H1 (cell line): ENCODE measurements at regions not wholly inside any gene's neighbourhood (a gene's known extent, or its start where the extent isn't known, plus 50 kb on each side); places are given as distances from the start of the nearest gene placed in this dataset.

Source experiments
- CTCF ChIA-PET: fragments of 300-600 bp; sonication (Branson Sonifier 250); formaldehyde crosslinking; loops from one replicate; lab custom pipeline; 2021; ENCODE audit not compliant: partially characterized antibody; lab: Charles Lee
- POLR2A ChIA-PET: fragments of 300-600 bp; sonication (Branson Sonifier 250); formaldehyde crosslinking; loops from one replicate; lab custom pipeline; 2021; ENCODE audit warnings: inconsistent platforms; ENCODE audit not compliant: partially characterized antibody; lab: Charles Lee
- DNase-seq, 2 experiments: peaks; one replicate each; pipeline versions ENCODE4 v3.0.0 to v3.0.0-alpha.2; 2010 to 2022; ENCODE audit warnings: low spot score in 2 of 2, low read depth in 1 of 2, mixed read lengths in 1 of 2
- FAIRE-seq: peaks from 2 replicates; lab custom pipeline; 2011; peaks lifted over from hg19 to GRCh38; lab: Jason Lieb, UNC
- H2AFZ ChIP-seq: 2 replicates; pipeline ENCODE4 v1.8.1; 2012; ENCODE audit warnings: low read length, inconsistent platforms
- H2AK5ac ChIP-seq: 2 replicates; pipeline ENCODE4 v1.6.1; 2013; ENCODE audit warnings: low read depth, low read length
- H2BK120ac ChIP-seq: replicated peaks from 2 replicates; pipeline ENCODE3; 2013; ENCODE audit warnings: low read depth, low read length, inconsistent platforms
- H2BK12ac ChIP-seq: 2 replicates; pipeline ENCODE4 v1.6.1; 2013; ENCODE audit warnings: low read depth, low read length
- H2BK15ac ChIP-seq: 2 replicates; pipeline ENCODE4 v1.6.1; 2013; ENCODE audit warnings: low read length
- H2BK20ac ChIP-seq: 2 replicates; pipeline ENCODE4 v1.6.1; 2013; ENCODE audit warnings: low read length
- H2BK5ac ChIP-seq: 2 replicates; pipeline ENCODE4 v1.6.1; 2013; ENCODE audit warnings: low read depth, low read length
- H3K14ac ChIP-seq: 2 replicates; pipeline ENCODE4 v1.6.1; 2013; ENCODE audit warnings: inconsistent platforms; ENCODE audit not compliant: insufficient read length
- H3K18ac ChIP-seq: 2 replicates; pipeline ENCODE4 v1.6.1; 2013; ENCODE audit warnings: low read length; ENCODE audit errors: extremely low read depth
- H3K23ac ChIP-seq: 2 replicates; pipeline ENCODE4 v1.6.1; 2013; ENCODE audit warnings: inconsistent platforms; ENCODE audit not compliant: insufficient read length
- H3K23me2 ChIP-seq: 2 replicates; pipeline ENCODE4 v1.6.1; 2013; ENCODE audit warnings: low read depth, low read length
- H3K27ac ChIP-seq: 2 replicates; pipeline ENCODE4 v1.6.1; 2011; ENCODE audit warnings: low read depth, low read length, inconsistent platforms
- H3K27me3 ChIP-seq, 4 experiments: replicated peaks in 1 of 4; 1 replicate in 1 of 4; 2 replicates in 3 of 4; pipeline versions ENCODE4 v1.6.1 to v1.8.1; 2011 to 2013; ENCODE audit warnings: low read length in 3 of 4, mild to moderate bottlenecking in 3 of 4, inconsistent platforms in 2 of 4, mixed read lengths in 2 of 4, moderate library complexity in 1 of 4; ENCODE audit not compliant: control insufficient read depth in 3 of 4, insufficient read depth in 3 of 4; ENCODE audit errors: extremely low read depth in 1 of 4
- H3K36me3 ChIP-seq, 4 experiments: 2 replicates each; pipeline versions ENCODE4 v1.6.1 to v1.8.1; 2011 to 2013; ENCODE audit warnings: mild to moderate bottlenecking in 4 of 4, low read length in 3 of 4, moderate library complexity in 2 of 4, control low read depth in 1 of 4, inconsistent platforms in 1 of 4; ENCODE audit not compliant: insufficient read depth in 4 of 4, control insufficient read depth in 2 of 4
- H3K4ac ChIP-seq: replicated peaks from 2 replicates; pipeline ENCODE3; 2013; ENCODE audit warnings: low read length, low read depth, mixed read lengths, inconsistent platforms; ENCODE audit not compliant: insufficient read length
- H3K4me1 ChIP-seq, 4 experiments: replicated peaks in 1 of 4; 1 replicate in 1 of 4; 2 replicates in 3 of 4; pipeline versions ENCODE4 v1.6.1 to v1.8.1; 2011 to 2013; ENCODE audit warnings: low read length in 3 of 4, inconsistent platforms in 2 of 4, mixed read lengths in 1 of 4; ENCODE audit not compliant: insufficient read depth in 4 of 4, control insufficient read depth in 3 of 4
- H3K4me2 ChIP-seq, 2 experiments: 2 replicates each; pipeline versions ENCODE4 v1.6.1 to v1.8.1; 2011 to 2013; ENCODE audit warnings: low read depth in 2 of 2, low read length in 2 of 2, control low read depth in 1 of 2, inconsistent platforms in 1 of 2, mild to moderate bottlenecking in 1 of 2; ENCODE audit not compliant: insufficient read depth in 1 of 2
- H3K4me3 ChIP-seq, 4 experiments: fragments of 200-600, 300-600 bp in 1 of 4; sonication (generic), shearing (Covaris generic), sonication (Bioruptor Twin) in 1 of 4; 2 replicates each; pipeline versions ENCODE4 v1.5.1 to v1.8.1; 2011 to 2016; ENCODE audit warnings: low read length in 4 of 4, low read depth in 3 of 4, control low read depth in 2 of 4, inconsistent platforms in 2 of 4, mild to moderate bottlenecking in 2 of 4, mixed read lengths in 1 of 4, moderate library complexity in 1 of 4; ENCODE audit not compliant: insufficient read depth in 2 of 4; ENCODE audit errors: extremely low read depth in 1 of 4
- H3K56ac ChIP-seq: replicated peaks from 2 replicates; pipeline ENCODE3; 2013; ENCODE audit warnings: low read depth, mild to moderate bottlenecking, mixed read lengths, low read length, inconsistent platforms; ENCODE audit not compliant: insufficient read length
- H3K79me1 ChIP-seq: 2 replicates; pipeline ENCODE4 v1.6.1; 2013; ENCODE audit warnings: low read depth, low read length, control low read depth
- H3K79me2 ChIP-seq, 2 experiments: 2 replicates each; pipeline versions ENCODE4 v1.6.1 to v1.8.1; 2012 to 2013; ENCODE audit warnings: low read length in 2 of 2, mild to moderate bottlenecking in 2 of 2, inconsistent platforms in 1 of 2; ENCODE audit not compliant: insufficient read depth in 2 of 2, control insufficient read depth in 1 of 2
- H3K9ac ChIP-seq, 4 experiments: replicated peaks in 1 of 4; 1 replicate in 1 of 4; 2 replicates in 3 of 4; pipeline versions ENCODE4 v1.6.1 to v1.8.1; 2011 to 2013; ENCODE audit warnings: low read depth in 3 of 4, low read length in 3 of 4, control low read depth in 2 of 4, mild to moderate bottlenecking in 2 of 4, moderate library complexity in 2 of 4, inconsistent platforms in 1 of 4; ENCODE audit errors: extremely low read depth in 1 of 4
- H3K9me3 ChIP-seq, 2 experiments: 2 replicates each; pipeline versions ENCODE4 v1.6.1 to v1.8.1; 2012 to 2013; ENCODE audit warnings: mild to moderate bottlenecking in 2 of 2, moderate library complexity in 2 of 2, control low read depth in 1 of 2, inconsistent platforms in 1 of 2, low read depth in 1 of 2, low read length in 1 of 2, mixed read lengths in 1 of 2; ENCODE audit not compliant: insufficient read depth in 2 of 2
- H4K20me1 ChIP-seq, 2 experiments: replicated peaks in 1 of 2; 2 replicates each; pipeline versions ENCODE3 to v1.8.1; 2011 to 2013; ENCODE audit warnings: inconsistent platforms in 2 of 2, low read length in 2 of 2, mild to moderate bottlenecking in 1 of 2; ENCODE audit not compliant: insufficient read depth in 2 of 2, control insufficient read depth in 1 of 2
- H4K5ac ChIP-seq: 2 replicates; pipeline ENCODE4 v1.6.1; 2013; ENCODE audit warnings: low read length, low read depth, mixed read lengths, inconsistent platforms; ENCODE audit not compliant: insufficient read length
- H4K8ac ChIP-seq: 2 replicates; pipeline ENCODE4 v1.8.0; 2013; ENCODE audit warnings: mild to moderate bottlenecking, moderate library complexity, low read length, inconsistent platforms; ENCODE audit not compliant: insufficient read depth; ENCODE audit errors: extremely low read depth
- H4K91ac ChIP-seq: replicated peaks from 2 replicates; pipeline ENCODE3; 2013; ENCODE audit warnings: low read length, mixed read lengths, inconsistent platforms; ENCODE audit not compliant: insufficient read length
- BRCA1 ChIP-seq: IDR thresholded peaks from 2 replicates; pipeline ENCODE4 v1.6.1; 2012; ENCODE audit warnings: low read depth, low read length, improper control_type of control experiment
- CBX8 ChIP-seq: fragments of 300-800, 300-1000 bp; sonication (generic); IDR thresholded peaks from 2 replicates; pipeline ENCODE4 v1.7.1; 2016; ENCODE audit warnings: low read depth, low read length, borderline replicate concordance
- CEBPB ChIP-seq: IDR thresholded peaks from 2 replicates; pipeline ENCODE4 v1.6.1; 2012; ENCODE audit warnings: low read depth, low read length
- CREB1 ChIP-seq: IDR thresholded peaks from 2 replicates; pipeline ENCODE4 v1.6.1; 2012; ENCODE audit warnings: inconsistent platforms
- E2F6 ChIP-seq: IDR thresholded peaks from 2 replicates; pipeline ENCODE4 v1.6.1; 2012; ENCODE audit warnings: inconsistent platforms
- EZH2 ChIP-seq: fragments of 200-600 bp; sonication (generic); IDR thresholded peaks from 2 replicates; pipeline ENCODE4 v1.7.1; 2012; ENCODE audit warnings: low read depth, mild to moderate bottlenecking, moderate library complexity, low read length, inconsistent platforms; ENCODE audit not compliant: severe bottlenecking
- GABPA ChIP-seq: IDR thresholded peaks from 2 replicates; pipeline ENCODE4 v1.6.1; 2011; ENCODE audit warnings: mild to moderate bottlenecking, low read length, moderate library complexity, borderline replicate concordance; ENCODE audit not compliant: insufficient read depth
- HDAC6 ChIP-seq: IDR thresholded peaks from one replicate; pipeline ENCODE4 v1.7.1; 2012; ENCODE audit warnings: low read depth, mild to moderate bottlenecking, inconsistent platforms, low read length, moderate library complexity
- KDM4A ChIP-seq: IDR thresholded peaks from one replicate; pipeline ENCODE4 v1.7.1; 2012; ENCODE audit warnings: low read depth, mild to moderate bottlenecking, moderate library complexity, low read length, inconsistent platforms; ENCODE audit not compliant: severe bottlenecking
- POLR2AphosphoS5 ChIP-seq: IDR thresholded peaks from 2 replicates; pipeline ENCODE4 v1.6.1; 2011; ENCODE audit warnings: low read depth, low read length
- SIN3A ChIP-seq, 2 experiments: IDR thresholded peaks in 1 of 2; conservative IDR thresholded peaks in 1 of 2; 2 replicates each; pipeline ENCODE4 v1.6.1; 2011 to 2012; ENCODE audit warnings: low read length in 2 of 2, improper control_type of control experiment in 1 of 2, low read depth in 1 of 2, mild to moderate bottlenecking in 1 of 2
- SUZ12 ChIP-seq: fragments of 200-600 bp; sonication (generic); IDR thresholded peaks from 2 replicates; pipeline ENCODE4 v1.6.1; 2012; ENCODE audit warnings: mild to moderate bottlenecking, inconsistent platforms, low read length, moderate library complexity, mixed read lengths
- ZNF274 ChIP-seq: IDR thresholded peaks from 2 replicates; pipeline ENCODE4 v1.7.0; 2012; ENCODE audit warnings: low read length, borderline replicate concordance; ENCODE audit errors: extremely low read depth
- WGBS, 2 experiments: shearing (Covaris generic) in 1 of 2; methylation state at CpG; one replicate each; pipeline versions ENCODE4 v1.1.6 to v1.1.7; 2013 to 2015; ENCODE audit warnings: low lambda C conversion rate in 2 of 2, mixed read lengths in 2 of 2, inconsistent platforms in 1 of 2, low coverage in 1 of 2, missing lambda C conversion rate in 1 of 2; ENCODE audit not compliant: insufficient replicate concordance in 2 of 2, insufficient coverage in 1 of 2, insufficient read length in 1 of 2; ENCODE audit errors: extremely low coverage in 1 of 2, missing lambda C conversion rate in 1 of 2; 5-methylcytosine and 5-hydroxymethylcytosine counted together

DNA sequence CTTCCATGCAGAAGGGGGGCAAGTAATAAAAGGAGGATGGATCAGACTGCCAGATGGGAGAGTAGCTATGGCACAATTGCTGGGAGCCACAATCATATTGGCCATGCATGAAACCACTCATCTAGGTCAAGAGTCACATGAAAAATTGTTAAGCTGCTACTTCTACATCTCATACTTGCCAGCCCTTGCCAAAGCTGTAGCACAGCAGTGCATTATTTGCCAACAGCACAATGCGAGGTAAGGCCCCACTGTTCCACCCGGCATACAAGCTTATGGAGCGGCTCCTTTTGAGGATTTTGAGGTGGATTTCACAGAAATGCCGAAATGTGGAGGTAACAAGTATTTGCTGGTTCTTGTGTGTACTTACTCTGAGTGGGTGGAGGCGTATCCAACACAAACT, 109.9 kb upstream of the EPB41L4A start:
- Histone ChIP-seq H2AFZ (no peak overlapping the region), H2BK15ac (no peak overlapping the region), H3K4ac (no peak overlapping the region), H2BK20ac (no peak overlapping the region), H2AK5ac (no peak overlapping the region), H3K27me3 (no peaks in the 10 kb centered on the region), H4K8ac (no peak overlapping the region), H3K23me2 (no peaks in the 10 kb centered on the region), H3K4me3 (no peak overlapping the region), H4K91ac (no peak overlapping the region), H3K4me1 (peaks cover 0 to 4% (median 2%) of the 10 kb centered on the region in 4 experiments; a peak in 3 of 7 replicates), H3K23ac (no peak overlapping the region), H2BK120ac (no peak overlapping the region), H2BK12ac (no peak overlapping the region), H3K79me1 (no peaks in the 10 kb centered on the region), H4K20me1 (no peaks in the 10 kb centered on the region), H2BK5ac (no peak overlapping the region), H3K79me2 (no peaks in the 10 kb centered on the region), H3K9me3 (no peaks in the 10 kb centered on the region), H3K9ac (no peak overlapping the region), H3K27ac (no peak overlapping the region), H3K36me3 (no peaks in the 10 kb centered on the region), H3K14ac (no peak overlapping the region), H3K18ac (no peak overlapping the region), H4K5ac (no peak overlapping the region), H3K56ac (no peak overlapping the region), H3K4me2 (no peak overlapping the region)
- FAIRE-seq (no peak), DNase-seq (no peak)
- ChIA-PET POLR2A (interaction anchor here (0.9 to 2.1 kb wide), 3 partner anchors 35 to 368 kb away, joined by 3 to 4 read pairs (median 4); no protein-coding TSS in a partner anchor), CTCF (interaction anchor here (0.7 to 4.3 kb wide), 27 partner anchors 9 to 359 kb away, joined by 3 to 23 read pairs (median 4); no protein-coding TSS in a partner anchor)
- whole genome bisulfite sequencing, 2 experiments = 91% methylated on average over 5 of the region's 5 CpGs; no CpG with 5 or more reads in 1 of the 2 experiments
- no peak for TF ChIP-seq BRCA1
- no peak for TF ChIP-seq SUZ12
- no peak for TF ChIP-seq CBX8
- TF ChIP-seq KDM4A = no peak
- TF ChIP-seq CEBPB = no peak
- no peak for TF ChIP-seq SIN3A (conservative IDR thresholded peaks at IDR 0.05 in 1 of 2, IDR thresholded peaks at IDR 0.05 in 1 of 2; ENCODE audit: low read depth in 1 of 2, low read length in 2 of 2)
- no peak for TF ChIP-seq CREB1
- TF ChIP-seq POLR2AphosphoS5 = no peak
- no peak for TF ChIP-seq GABPA
- TF ChIP-seq E2F6 = no peak
- TF ChIP-seq EZH2 = no peak
- TF ChIP-seq HDAC6 = no peak
- TF ChIP-seq ZNF274 = no peak
